Posterior cingulate gyrus (tissue), 11 donors: ENCODE measurements at regions not wholly inside any gene's neighbourhood (a gene's known extent, or its start where the extent isn't known, plus 50 kb on each side); places are given as distances from the start of the nearest gene placed in this dataset.

Source experiments
- DNase-seq, 10 donors: peaks; one replicate each; pipeline versions ENCODE4 v3.0.0 to v3.0.0-alpha.2; 2020 to 2021; ENCODE audit warnings: mixed read lengths in 3 of 10
- intact Hi-C: fragments of 100-400 bp; cut with DNase I; formaldehyde crosslinking; loops from one replicate; pipeline ENCODE4 v1.15.1; 2023

- peak in 5 of 10 donors; percentile 11 to 85 (median 16) for DNase-seq
- intact Hi-C loops = no loop called here
Observed at GRCh38 chr7:48703466-48703865, 220.9 kb upstream of the CDC14C start.

DNA sequence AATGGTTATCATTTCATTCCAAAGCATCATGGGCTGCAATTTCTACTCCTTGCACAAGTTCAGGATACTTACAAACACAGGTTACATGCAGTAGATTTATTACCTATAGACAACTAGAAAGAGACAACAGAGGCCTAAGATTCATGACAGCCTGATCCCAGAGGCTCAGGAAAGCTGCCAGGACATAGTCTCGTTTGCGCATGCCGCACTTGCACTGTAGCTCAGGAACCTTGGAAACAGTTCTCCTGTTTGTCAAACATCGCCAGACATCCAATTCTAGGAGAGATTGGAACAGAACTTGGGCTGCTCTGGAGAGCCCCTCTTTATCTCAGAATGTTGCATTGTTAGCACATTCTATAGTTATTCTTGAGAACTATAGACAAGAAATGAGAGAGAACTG lies 216.2 kb upstream of the CDC14C start:
- no peak for DNase-seq
- intact Hi-C loops = no loop called here

- peak in 1 of 10 donors; percentile 50 for DNase-seq
- intact Hi-C loops = no loop called here
Observed at GRCh38 chr7:48708635-48709034, 215.7 kb upstream of the CDC14C start.

GRCh38 chr7:48710995-48711394 lies 213.4 kb upstream of the CDC14C start:
- no peak for DNase-seq
- intact Hi-C loops = no loop called here

DNA sequence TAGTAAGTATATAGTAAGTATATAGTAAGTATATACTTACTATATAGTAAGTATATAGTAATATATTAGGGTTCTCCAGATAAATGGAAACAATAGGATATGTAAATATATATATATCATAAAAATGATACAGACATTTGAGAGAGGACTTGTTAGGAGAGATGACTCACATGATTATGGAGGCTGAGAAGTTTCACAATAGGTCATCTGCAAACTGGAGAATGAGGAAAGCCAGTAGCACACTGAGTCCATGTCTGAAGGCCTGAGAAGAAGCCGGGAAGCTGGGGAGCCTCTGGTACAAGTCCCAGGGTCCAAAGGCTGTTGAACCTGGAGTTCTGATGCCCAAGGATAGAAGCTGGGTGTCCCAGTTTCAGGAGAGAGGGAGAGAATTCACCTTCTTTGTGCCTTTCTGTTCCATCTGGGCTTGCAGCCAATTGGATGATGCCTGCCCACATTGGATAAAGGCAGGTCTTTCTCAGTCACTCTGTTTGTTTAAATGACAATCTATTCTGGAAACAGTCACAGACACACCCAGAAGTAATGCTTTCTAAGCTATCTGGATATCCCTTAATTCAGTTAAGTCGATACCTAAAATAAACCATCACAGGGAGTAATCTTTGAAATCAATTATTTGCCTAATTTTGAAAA lies 205.5 kb upstream of the CDC14C start:
- DNase-seq = no peak

GRCh38 chr7:48728799-48729198 lies 195.5 kb upstream of the CDC14C start:
- DNase-seq = no peak
- intact Hi-C loops = no loop called here

More for the DNA sequence above, 205.5 kb upstream of the CDC14C start:
- intact Hi-C loops = no loop called here

- intact Hi-C loops = no loop called here
- DNase-seq = no peak
Observed at GRCh38 chr7:48734695-48735406, 189.5 kb upstream of the CDC14C start.

DNA sequence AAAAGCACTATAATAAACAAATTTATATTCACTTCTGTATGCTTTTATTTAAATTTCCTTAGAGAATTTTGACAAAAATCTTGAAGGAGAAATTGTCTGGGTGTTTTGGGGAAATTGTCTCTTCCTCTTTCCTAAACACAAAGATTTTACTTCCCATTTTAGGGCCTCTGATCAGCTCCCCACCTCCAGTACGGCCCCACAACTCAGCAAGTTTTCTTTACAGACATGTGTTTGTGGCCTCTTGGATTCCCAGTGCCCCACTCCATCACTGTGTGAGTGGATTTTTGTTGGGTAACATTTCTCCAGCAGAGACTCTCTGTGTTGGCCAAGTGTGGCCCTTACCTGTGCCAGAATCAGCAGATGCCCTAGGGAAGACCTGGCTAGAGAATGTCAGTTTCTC lies 182.8 kb upstream of the CDC14C start:
- no peak for DNase-seq
- intact Hi-C loops = no loop called here

- no peak for DNase-seq
- intact Hi-C loops = no loop called here
Observed at GRCh38 chr7:48742079-48742798, 182.1 kb upstream of the CDC14C start.

- intact Hi-C loops = no loop called here
- peak in 3 of 10 donors; percentile 61 to 71 (median 65) for DNase-seq
Observed at GRCh38 chr7:48748081-48748833, 176.1 kb upstream of the CDC14C start.

- no peak for DNase-seq
- intact Hi-C loops = no loop called here
Observed at GRCh38 chr7:48755061-48755555, 169.2 kb upstream of the CDC14C start.

- intact Hi-C loops = no loop called here
Observed at GRCh38 chr7:48759431-48760080, 164.8 kb upstream of the CDC14C start.

GRCh38 chr7:48760528-48761265 lies 163.7 kb upstream of the CDC14C start:
- DNase-seq = no peak
- intact Hi-C loops = no loop called here

More at GRCh38 chr7:48759431-48760080, 164.8 kb upstream of the CDC14C start:
- no peak for DNase-seq

DNA sequence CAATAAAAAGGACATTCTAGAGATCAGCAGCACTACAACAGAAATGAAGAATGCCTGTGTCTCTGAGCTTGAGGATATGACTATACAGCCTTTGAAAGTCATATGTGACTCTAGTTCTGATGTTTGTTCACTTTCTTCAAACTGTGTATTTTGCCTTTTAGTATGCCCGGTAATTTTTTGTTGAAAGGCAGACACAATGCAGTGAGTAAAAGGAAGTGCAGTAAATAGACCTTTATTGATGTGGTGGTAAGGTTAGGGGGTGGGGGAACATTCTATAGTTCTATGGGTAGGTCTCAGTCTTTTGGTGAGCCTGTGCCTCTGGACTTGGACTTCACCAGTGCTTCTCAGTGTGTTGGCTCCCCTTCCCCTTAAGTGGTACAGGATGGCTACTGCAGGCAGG lies 143.5 kb upstream of the CDC14C start:
- intact Hi-C loops = no loop called here
- no peak for DNase-seq

DNA sequence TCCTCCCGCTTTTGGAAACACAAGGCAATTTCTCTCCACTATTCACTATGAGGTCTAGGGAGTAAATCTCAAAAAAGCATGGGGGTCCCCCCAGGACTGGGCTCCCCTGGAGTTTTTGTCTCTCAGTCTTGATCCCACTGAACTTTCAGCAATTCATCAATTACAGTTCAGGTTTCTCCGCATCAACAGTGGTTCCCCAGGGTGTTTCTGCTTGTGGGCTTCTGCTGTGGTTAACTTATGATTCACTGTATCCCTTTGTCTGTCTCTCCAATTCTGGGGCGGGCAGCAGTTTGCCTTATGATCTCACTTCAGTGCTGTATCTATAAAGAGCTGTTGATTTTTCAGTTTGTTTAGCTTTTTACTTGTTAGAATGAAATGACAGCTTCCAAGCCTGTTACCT lies 142.6 kb upstream of the CDC14C start:
- DNase-seq = no peak
- intact Hi-C loops = no loop called here

DNA sequence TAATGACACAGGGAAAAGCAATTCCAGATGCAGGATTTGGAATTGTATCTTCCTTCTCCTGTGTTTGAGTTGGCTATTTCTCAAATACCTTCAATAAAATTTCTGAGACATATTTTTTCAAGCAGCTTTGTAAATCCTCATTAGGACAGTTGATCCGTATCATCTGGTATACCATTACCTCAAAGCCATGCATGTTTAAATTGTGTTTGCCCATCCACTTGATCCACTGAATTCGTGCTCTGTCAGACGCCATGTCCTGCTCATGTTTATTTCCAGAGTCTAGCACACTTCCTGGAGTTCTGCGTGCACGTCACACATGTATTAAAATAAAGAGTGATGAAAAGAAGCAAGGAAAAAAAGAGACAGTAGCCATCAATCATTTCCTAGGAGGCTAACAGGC lies 141.8 kb upstream of the CDC14C start:
- no peak for DNase-seq
- intact Hi-C loops = no loop called here

DNA sequence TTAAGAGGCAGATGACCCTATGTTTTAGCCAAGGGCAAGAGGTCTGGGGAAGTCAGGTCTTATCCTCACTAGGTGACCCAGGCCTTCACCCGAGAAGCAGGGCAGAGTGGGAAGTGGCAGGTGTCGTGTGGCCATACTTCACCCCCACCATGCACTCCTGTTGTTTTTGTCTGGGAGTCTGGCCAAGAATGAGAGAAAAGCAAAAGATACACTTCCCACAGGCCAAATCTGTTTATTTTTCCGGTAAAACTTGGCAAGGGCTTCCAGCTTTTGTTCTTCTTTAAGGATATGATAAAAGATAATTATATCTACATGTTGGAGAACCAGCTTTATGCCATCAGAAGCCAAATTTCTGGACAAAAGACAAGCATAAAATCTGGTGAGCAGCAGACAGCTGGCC lies 137.4 kb upstream of the CDC14C start:
- intact Hi-C loops = no loop called here
- DNase-seq = no peak

DNA sequence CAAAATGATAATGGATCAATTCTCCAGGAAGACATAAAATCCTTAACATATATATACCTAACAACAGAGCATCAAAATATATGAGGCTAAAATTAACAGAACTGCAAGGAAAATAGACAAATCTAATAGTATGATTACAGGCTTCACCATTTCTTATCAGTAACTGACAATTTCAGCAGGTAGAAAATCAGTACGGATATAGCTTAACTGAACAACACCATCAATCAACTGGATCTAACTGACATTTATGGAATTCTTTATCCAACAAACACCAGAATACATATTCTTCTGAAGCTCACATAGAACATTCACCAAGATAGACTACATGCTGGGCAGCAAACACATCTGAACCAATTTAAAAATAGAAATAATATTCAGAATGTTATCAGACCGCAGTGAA lies 121.1 kb upstream of the CDC14C start:
- intact Hi-C loops = no loop called here
- DNase-seq = no peak

DNA sequence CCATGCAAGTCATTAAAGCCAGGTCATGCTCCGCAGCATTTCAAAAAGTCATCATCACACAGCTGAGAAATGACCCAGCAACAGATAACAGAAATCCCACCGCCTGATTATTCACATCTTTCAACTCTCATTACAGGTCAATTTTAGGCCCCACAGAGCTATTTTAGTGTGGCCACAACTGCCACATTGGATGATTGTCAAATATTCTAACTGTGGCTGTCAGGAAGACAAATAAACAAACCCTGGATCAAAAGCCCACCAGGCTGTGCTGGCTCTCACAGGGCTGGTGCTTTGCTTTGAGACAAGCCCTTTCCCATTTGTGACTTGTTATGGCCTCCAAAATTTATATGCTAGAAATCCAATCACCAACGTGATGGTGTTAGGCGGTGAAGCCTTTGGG lies 117.6 kb upstream of the CDC14C start:
- DNase-seq = no peak
- intact Hi-C loops = no loop called here

- intact Hi-C loops = no loop called here
- no peak for DNase-seq
Observed at GRCh38 chr7:48811071-48811470, 113.3 kb upstream of the CDC14C start.
